GM12878 (cell line): ENCODE measurements at regions not wholly inside any gene's neighbourhood (a gene's known extent, or its start where the extent isn't known, plus 50 kb on each side); places are given as distances from the start of the nearest gene placed in this dataset.

ENCODE experiments used
- BACH1 ChIP-seq: fragments of 450-650 bp; IDR thresholded peaks from 2 replicates; pipeline ENCODE4 v1.6.1; 2017; ENCODE audit warnings: mild to moderate bottlenecking, borderline replicate concordance
- BCL11A ChIP-seq: IDR thresholded peaks from 2 replicates; pipeline ENCODE4 v1.6.1; 2011; ENCODE audit warnings: low read depth, low read length
- CHD2 ChIP-seq: IDR thresholded peaks from 2 replicates; pipeline ENCODE4 v1.6.1; 2011; ENCODE audit warnings: low read depth, low read length, improper control_type of control experiment, borderline replicate concordance
- CHD4 ChIP-seq: fragments of 200-600 bp; sonication (generic); IDR thresholded peaks from 2 replicates; pipeline ENCODE4 v1.6.1; 2016; ENCODE audit warnings: mild to moderate bottlenecking
- CTCF ChIP-seq, 3 experiments: IDR thresholded peaks in 2 of 3; conservative IDR thresholded peaks in 1 of 3; 2 replicates each; pipeline ENCODE4 v1.5.1; 2011; ENCODE audit warnings: low read depth in 3 of 3, low read length in 3 of 3, mild to moderate bottlenecking in 3 of 3, control low read depth in 2 of 3, moderate library complexity in 2 of 3, inconsistent platforms in 1 of 3, mixed read lengths in 1 of 3; ENCODE audit not compliant: control insufficient read depth in 2 of 3, insufficient read depth in 1 of 3; ENCODE audit errors: extremely low read depth in 1 of 3
- ESRRA ChIP-seq: IDR thresholded peaks from 2 replicates; pipeline ENCODE4 v1.6.1; 2012; ENCODE audit warnings: mild to moderate bottlenecking, low read length, improper control_type of control experiment
- NR2C1 ChIP-seq: fragments of 450-650 bp; IDR thresholded peaks from 2 replicates; pipeline ENCODE4 v1.6.1; 2017; ENCODE audit warnings: antibody characterized with exemption, mild to moderate bottlenecking, moderate library complexity
- POLR2A ChIP-seq: IDR thresholded peaks from 2 replicates; pipeline ENCODE4 v1.6.1; 2011; ENCODE audit warnings: low read depth, mild to moderate bottlenecking, low read length
- TAF1 ChIP-seq: IDR thresholded peaks from 2 replicates; pipeline ENCODE4 v1.6.1; 2011; ENCODE audit warnings: mild to moderate bottlenecking, low read depth, low read length, borderline replicate concordance
- ZBED1 ChIP-seq: IDR thresholded peaks from 2 replicates; pipeline ENCODE4 v1.6.1; 2016; ENCODE audit warnings: borderline replicate concordance

DNA sequence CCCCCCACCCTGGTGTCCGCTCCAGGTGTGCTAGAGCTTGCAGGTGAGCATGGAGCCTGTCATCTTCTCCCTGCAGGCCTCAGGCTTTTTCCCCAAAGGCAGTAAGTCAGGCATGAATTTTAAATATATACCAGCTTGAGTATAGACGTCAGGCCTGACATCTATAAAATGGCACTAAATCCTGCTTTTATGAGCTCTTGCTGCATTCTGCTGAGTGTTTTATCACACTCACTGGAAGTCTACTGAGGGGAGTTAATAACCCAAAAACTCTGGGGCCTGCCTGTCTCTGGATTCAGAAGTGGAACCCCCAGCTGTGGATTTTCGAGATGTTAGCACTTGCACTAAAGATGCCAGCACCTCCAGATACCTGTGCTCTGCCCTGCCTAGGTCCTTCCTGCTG, 133.4 kb upstream of the TOP1 start:
- no peak for TF ChIP-seq CHD4
- TF ChIP-seq ESRRA = no peak
- TF ChIP-seq ZBED1 = no peak
- TF ChIP-seq CTCF (IDR thresholded peaks at IDR 0.05 in 2 of 3, conservative IDR thresholded peaks at IDR 0.05 in 1 of 3; ENCODE audit: control insufficient read depth in 2 of 3, extremely low read depth in 1 of 3, insufficient read depth in 1 of 3, low read depth in 3 of 3, low read length in 3 of 3) = no peak
- no peak for TF ChIP-seq BACH1
- TF ChIP-seq CHD2 = no peak
- no peak for TF ChIP-seq NR2C1
- TF ChIP-seq TAF1 = no peak
- no peak for TF ChIP-seq BCL11A
- TF ChIP-seq POLR2A = no peak
